ENCODE measurements at regions not wholly inside any gene's neighbourhood (a gene's known extent, or its start where the extent isn't known, plus 50 kb on each side); places are given as distances from the start of the nearest gene placed in this dataset.

GRCh38 chr7:68414631-68415425 is 1183.4 kb upstream of the AUTS2 start:
- DNase-seq: no peak

GRCh38 chr7:68417002-68417401 is 1181.3 kb upstream of the AUTS2 start:
- no peak for DNase-seq

GRCh38 chr7:68417659-68418058 is 1180.6 kb upstream of the AUTS2 start:
- no peak for DNase-seq

- no peak for DNase-seq
These were observed 1177.7 kb upstream of the AUTS2 start for GRCh38 chr7:68420342-68421192.

GRCh38 chr7:68421712-68422111 is 1176.6 kb upstream of the AUTS2 start:
- no peak for DNase-seq

GRCh38 chr7:68422281-68422680 is 1176.0 kb upstream of the AUTS2 start:
- no peak for DNase-seq

- no peak for DNase-seq
These were observed 1174.9 kb upstream of the AUTS2 start for GRCh38 chr7:68423356-68423755.

GRCh38 chr7:68424658-68425297 is 1173.5 kb upstream of the AUTS2 start:
- DNase-seq: no peak

GRCh38 chr7:68425377-68425776 is 1172.9 kb upstream of the AUTS2 start:
- no peak for DNase-seq

- DNase-seq: no peak
These were observed 1168.7 kb upstream of the AUTS2 start for GRCh38 chr7:68429411-68430117.

GRCh38 chr7:68432585-68432984 is 1165.7 kb upstream of the AUTS2 start:
- no peak for DNase-seq

- no peak for DNase-seq
These were observed 1164.7 kb upstream of the AUTS2 start for GRCh38 chr7:68433462-68434070.

GRCh38 chr7:68434857-68435256 is 1163.4 kb upstream of the AUTS2 start:
- no peak for DNase-seq

GRCh38 chr7:68438016-68438415 is 1160.3 kb upstream of the AUTS2 start:
- DNase-seq: no peak

- DNase-seq: no peak
These were observed 1159.5 kb upstream of the AUTS2 start for GRCh38 chr7:68438811-68439210.

- DNase-seq: no peak
These were observed 1158.4 kb upstream of the AUTS2 start for GRCh38 chr7:68439897-68440296.

GRCh38 chr7:68440866-68441265 is 1157.4 kb upstream of the AUTS2 start:
- DNase-seq: no peak

GRCh38 chr7:68441645-68442044 is 1156.6 kb upstream of the AUTS2 start:
- no peak for DNase-seq

- no peak for DNase-seq
These were observed 1155.2 kb upstream of the AUTS2 start for GRCh38 chr7:68442931-68443631.

- no peak for DNase-seq
These were observed 1154.2 kb upstream of the AUTS2 start for GRCh38 chr7:68444042-68444441.

GRCh38 chr7:68444956-68445355 is 1153.3 kb upstream of the AUTS2 start:
- no peak for DNase-seq

- DNase-seq: no peak
These were observed 1152.1 kb upstream of the AUTS2 start for GRCh38 chr7:68446183-68446582.

Measured in DMS 273 treated with DMSO at 0.1 percent for 48 hours (cell line).